Adrenal gland (tissue), 9 donors: ENCODE measurements at regions not wholly inside any gene's neighbourhood (a gene's known extent, or its start where the extent isn't known, plus 50 kb on each side); places are given as distances from the start of the nearest gene placed in this dataset.

Experiments
- DNase-seq, 7 donors: peaks; one replicate each; pipeline ENCODE4 v3.0.0-alpha.2; 2019 to 2020
- H3K27ac ChIP-seq, 5 donors: fragments of 200-600 bp; sonication (generic) in 4 of 5; 1 replicate in 3 of 5; 2 replicates in 2 of 5; pipeline versions ENCODE4 v1.5.1 to v1.8.0; 2016 to 2020; ENCODE audit warnings: mild to moderate bottlenecking in 1 of 5
- H3K27me3 ChIP-seq: fragments of 200-600 bp; 2 replicates; pipeline ENCODE4 v1.8.0; 2021
- H3K36me3 ChIP-seq, 2 donors: fragments of 200-600 bp; replicated peaks in 1 of 2; 1 replicate in 1 of 2; 2 replicates in 1 of 2; pipeline versions ENCODE4 v1.5.1 to v1.8.0; 2018 to 2022
- H3K4me1 ChIP-seq, 2 donors: fragments of 200-600 bp; replicated peaks in 1 of 2; 1 replicate in 1 of 2; 2 replicates in 1 of 2; pipeline versions ENCODE4 v1.5.1 to v1.8.0; 2018 to 2021
- H3K4me3 ChIP-seq, 4 donors: fragments of 200-600 bp; sonication (generic) in 3 of 4; one replicate each; pipeline ENCODE4 v1.5.1; 2016 to 2018
- H3K9me3 ChIP-seq, 3 donors: fragments of 200-600 bp; sonication (generic) in 1 of 3; replicated peaks in 1 of 3; 1 replicate in 2 of 3; 2 replicates in 1 of 3; pipeline versions ENCODE4 v1.5.1 to v1.8.0; 2016 to 2021
- POLR2A ChIP-seq, 2 donors: fragments of 450-650 bp; IDR thresholded peaks; one replicate each; pipeline ENCODE4 v1.6.1; 2017; ENCODE audit warnings: antibody characterized with exemption in 2 of 2, mild to moderate bottlenecking in 2 of 2, moderate library complexity in 1 of 2
- WGBS, 4 donors: extraction: QIAGEN DNeasy Blood & Tissue Kit in 2 of 4; methylation state at CpG; one replicate each; pipeline versions ENCODE4 v1.1.5 to v1.1.7; 2013 to 2017; 5-methylcytosine and 5-hydroxymethylcytosine counted together
- intact Hi-C, 2 donors: fragments of 100-400 bp; cut with DNase I; formaldehyde crosslinking; loops; one replicate each; pipeline versions ENCODE4 v1.14.1 to v1.15.0; 2022 to 2023
- TF ChIP-seq, protein P1 (sequence below), 6 experiments: fragments of 450-650 bp in 4 of 6; fragments of 200-600 bp in 2 of 6; sonication (generic) in 1 of 6; IDR thresholded peaks; 1 replicate in 5 of 6; 2 replicates in 1 of 6; pipeline versions ENCODE4 v1.5.1 to v1.8.0; 2016 to 2021; ENCODE audit warnings: antibody characterized with exemption in 6 of 6, mild to moderate bottlenecking in 2 of 6, moderate library complexity in 1 of 6
- donor health status: healthy with polysubstance abuse.
- donor health status: Bipolar disorder and iron deficiency.
- donor health status: DM: yes; HTN: yes; CAD: no.
- donor health status: DM: no; HTN: no; CAD: no.
- donor health status: DM: no; HTN: no; CAD: no.

DNA sequence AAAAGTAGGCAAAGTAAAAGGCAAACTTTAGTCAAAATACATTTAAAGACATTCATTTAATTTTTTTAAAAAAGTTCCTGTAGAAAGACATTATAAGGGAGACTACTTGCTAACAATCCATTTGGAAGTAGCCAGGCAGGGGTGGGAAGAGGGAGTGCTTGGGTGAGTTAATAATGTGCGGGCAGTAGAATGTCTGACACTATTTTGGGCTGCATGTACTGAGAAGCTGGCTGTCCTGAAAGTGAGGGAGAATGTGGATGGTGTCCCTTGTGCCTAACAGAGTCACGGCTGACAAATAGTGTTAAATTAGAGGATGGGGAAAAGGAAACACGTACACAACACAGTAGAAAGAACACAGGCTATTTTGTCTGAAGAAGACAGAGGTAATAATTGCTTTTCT lies 142.5 kb downstream of the LCA5 start:
- H3K36me3 ChIP-seq: no peaks in the 10 kb centered on the region
- TF ChIP-seq, protein P1, sequence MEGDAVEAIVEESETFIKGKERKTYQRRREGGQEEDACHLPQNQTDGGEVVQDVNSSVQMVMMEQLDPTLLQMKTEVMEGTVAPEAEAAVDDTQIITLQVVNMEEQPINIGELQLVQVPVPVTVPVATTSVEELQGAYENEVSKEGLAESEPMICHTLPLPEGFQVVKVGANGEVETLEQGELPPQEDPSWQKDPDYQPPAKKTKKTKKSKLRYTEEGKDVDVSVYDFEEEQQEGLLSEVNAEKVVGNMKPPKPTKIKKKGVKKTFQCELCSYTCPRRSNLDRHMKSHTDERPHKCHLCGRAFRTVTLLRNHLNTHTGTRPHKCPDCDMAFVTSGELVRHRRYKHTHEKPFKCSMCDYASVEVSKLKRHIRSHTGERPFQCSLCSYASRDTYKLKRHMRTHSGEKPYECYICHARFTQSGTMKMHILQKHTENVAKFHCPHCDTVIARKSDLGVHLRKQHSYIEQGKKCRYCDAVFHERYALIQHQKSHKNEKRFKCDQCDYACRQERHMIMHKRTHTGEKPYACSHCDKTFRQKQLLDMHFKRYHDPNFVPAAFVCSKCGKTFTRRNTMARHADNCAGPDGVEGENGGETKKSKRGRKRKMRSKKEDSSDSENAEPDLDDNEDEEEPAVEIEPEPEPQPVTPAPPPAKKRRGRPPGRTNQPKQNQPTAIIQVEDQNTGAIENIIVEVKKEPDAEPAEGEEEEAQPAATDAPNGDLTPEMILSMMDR (IDR thresholded peaks at IDR 0.05): no peak
- TF ChIP-seq POLR2A (IDR thresholded peaks at IDR 0.05): no peak
- no peaks in the 10 kb centered on the region for H3K4me1 ChIP-seq
- H3K27ac ChIP-seq: no peak overlapping the region
- no peak overlapping the region for H3K4me3 ChIP-seq
- no peaks in the 10 kb centered on the region for H3K27me3 ChIP-seq
- DNase-seq: no peak
- intact Hi-C loops: no loop called here
- H3K9me3 ChIP-seq: no peaks in the 10 kb centered on the region
- 80 to 87% (median 83%) methylated on average over 3 of the region's 3 CpGs for WGBS, 4 donors

DNA sequence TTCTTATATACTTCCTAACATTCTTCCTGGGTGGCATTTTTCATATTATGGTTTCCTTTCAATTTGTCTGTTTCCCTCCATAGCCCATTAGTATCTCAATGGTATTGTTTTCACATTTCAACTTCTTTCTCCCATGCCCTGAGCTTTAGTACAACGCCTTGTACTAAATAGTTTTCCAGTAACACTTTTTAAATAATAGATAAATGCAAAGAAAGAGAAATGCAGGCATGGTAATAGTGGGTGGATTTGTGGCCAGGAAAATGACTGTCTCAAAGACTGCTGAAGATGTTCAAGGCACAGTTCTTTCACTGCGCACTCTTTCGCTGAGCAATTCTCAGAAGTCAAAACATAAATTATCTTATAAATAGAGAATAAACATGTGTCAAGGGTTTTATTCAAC lies 145.1 kb downstream of the LCA5 start:
- WGBS, 4 donors: 91 to 96% (median 95%) methylated on average over 3 of the region's 3 CpGs
- TF ChIP-seq, protein P1 (IDR thresholded peaks at IDR 0.05): no peak
- no peak for TF ChIP-seq POLR2A (IDR thresholded peaks at IDR 0.05)
- intact Hi-C loops: no loop called here
- H3K9me3 ChIP-seq: no peaks in the 10 kb centered on the region
- H3K27ac ChIP-seq: no peak overlapping the region
- no peaks in the 10 kb centered on the region for H3K4me1 ChIP-seq
- no peaks in the 10 kb centered on the region for H3K27me3 ChIP-seq
- no peak for DNase-seq
- H3K36me3 ChIP-seq: no peaks in the 10 kb centered on the region
- H3K4me3 ChIP-seq: no peak overlapping the region

DNA sequence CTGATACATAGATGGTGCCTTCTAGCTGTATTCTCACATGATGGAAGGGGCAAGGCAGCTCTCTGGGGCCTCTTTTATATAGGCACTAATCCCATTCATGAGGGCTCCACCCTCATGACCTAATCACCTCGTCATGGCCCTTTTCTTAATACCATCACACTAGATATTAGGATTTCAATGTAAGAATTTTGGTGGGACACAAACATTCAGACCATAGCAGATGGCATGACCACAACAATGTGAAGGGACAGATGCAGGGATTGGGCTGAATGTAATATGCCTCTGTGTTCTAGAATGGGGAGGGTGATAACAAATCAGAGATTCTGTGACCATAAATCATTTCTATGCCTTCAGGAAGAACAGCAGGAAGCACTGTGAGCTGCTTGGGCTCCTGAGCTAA lies 145.8 kb downstream of the LCA5 start:
- H3K4me1 ChIP-seq: no peaks in the 10 kb centered on the region
- H3K36me3 ChIP-seq: no peaks in the 10 kb centered on the region
- no peaks in the 10 kb centered on the region for H3K27me3 ChIP-seq
- TF ChIP-seq, protein P1 (IDR thresholded peaks at IDR 0.05): no peak
- no peak for TF ChIP-seq POLR2A (IDR thresholded peaks at IDR 0.05)
- WGBS, 4 donors: 47 to 75% (median 70%) methylated on average over 1 of the region's 1 CpG
- intact Hi-C loops: no loop called here
- H3K27ac ChIP-seq: no peak overlapping the region
- H3K9me3 ChIP-seq: no peaks in the 10 kb centered on the region
- no peak for DNase-seq
- H3K4me3 ChIP-seq: no peak overlapping the region

DNA sequence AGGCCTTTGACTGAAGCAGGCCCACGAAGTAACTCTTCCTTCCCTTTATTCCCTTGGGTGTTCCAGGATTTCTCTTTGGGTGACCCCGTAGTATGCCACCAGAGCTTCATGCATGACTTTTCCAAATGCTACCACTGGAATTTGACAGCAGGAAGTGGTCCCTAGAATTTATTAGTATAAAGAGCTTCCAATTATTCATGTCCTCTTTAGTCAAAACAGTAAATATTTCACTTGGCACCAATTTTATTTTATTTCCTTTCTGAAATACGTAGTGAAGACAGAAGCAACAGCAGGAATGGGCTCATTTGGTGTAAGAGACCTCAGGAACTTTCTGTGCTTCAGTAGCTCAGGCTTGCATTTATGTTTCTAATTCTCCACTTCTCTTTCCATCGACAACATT lies 151.3 kb downstream of the LCA5 start:
- no peak overlapping the region for H3K27ac ChIP-seq
- no peaks in the 10 kb centered on the region for H3K9me3 ChIP-seq
- no peaks in the 10 kb centered on the region for H3K36me3 ChIP-seq
- intact Hi-C loops: no loop called here
- peaks cover 0 to 8% of the 10 kb centered on the region in 2 donors for H3K4me1 ChIP-seq
- no peak for DNase-seq
- whole genome bisulfite sequencing, 4 donors: 47 to 53% (median 51%) methylated on average over 4 of the region's 4 CpGs
- no peaks in the 10 kb centered on the region for H3K27me3 ChIP-seq
- no peak for TF ChIP-seq POLR2A (IDR thresholded peaks at IDR 0.05)
- TF ChIP-seq, protein P1 (IDR thresholded peaks at IDR 0.05): no peak
- H3K4me3 ChIP-seq: no peak overlapping the region
